Fibroblast of pulmonary artery (primary cell): ENCODE measurements at regions not wholly inside any gene's neighbourhood (a gene's known extent, or its start where the extent isn't known, plus 50 kb on each side); places are given as distances from the start of the nearest gene placed in this dataset.

ENCODE experiments used
- DNase-seq: peaks from one replicate; pipeline ENCODE4 v3.0.0-alpha.2; 2010; ENCODE audit warnings: low read depth
- H3K4me3 ChIP-seq: replicated peaks from 2 replicates; pipeline ENCODE4 v1.5.1; 2011; ENCODE audit warnings: low read depth, mild to moderate bottlenecking, control low read depth, low read length, moderate library complexity
- TF ChIP-seq, protein P1 (sequence below): IDR thresholded peaks from 2 replicates; pipeline ENCODE4 v1.5.1; 2011; ENCODE audit warnings: mild to moderate bottlenecking, control low read depth, low read length, inconsistent platforms; ENCODE audit errors: missing control alignments

DNA sequence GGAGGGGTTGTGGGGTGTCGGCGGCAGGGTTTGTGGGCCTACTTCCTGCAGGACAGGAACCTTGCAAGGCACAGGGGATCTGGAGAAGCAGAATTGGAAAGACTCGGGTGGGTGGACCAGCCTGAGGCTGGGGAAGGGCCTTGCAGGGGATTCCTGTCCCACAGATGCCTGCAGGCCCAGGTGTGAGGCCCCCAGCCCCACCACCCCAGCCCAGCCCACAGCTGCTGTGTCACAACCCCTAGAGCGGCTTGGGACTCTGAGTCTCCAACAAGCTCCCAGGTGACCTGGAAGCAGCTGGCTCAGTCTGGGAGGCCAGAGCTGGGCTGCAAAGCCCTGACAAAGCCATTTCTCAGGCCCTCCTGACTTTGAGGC is 93.1 kb downstream of the ZFP36L2 start:
- TF ChIP-seq, protein P1, sequence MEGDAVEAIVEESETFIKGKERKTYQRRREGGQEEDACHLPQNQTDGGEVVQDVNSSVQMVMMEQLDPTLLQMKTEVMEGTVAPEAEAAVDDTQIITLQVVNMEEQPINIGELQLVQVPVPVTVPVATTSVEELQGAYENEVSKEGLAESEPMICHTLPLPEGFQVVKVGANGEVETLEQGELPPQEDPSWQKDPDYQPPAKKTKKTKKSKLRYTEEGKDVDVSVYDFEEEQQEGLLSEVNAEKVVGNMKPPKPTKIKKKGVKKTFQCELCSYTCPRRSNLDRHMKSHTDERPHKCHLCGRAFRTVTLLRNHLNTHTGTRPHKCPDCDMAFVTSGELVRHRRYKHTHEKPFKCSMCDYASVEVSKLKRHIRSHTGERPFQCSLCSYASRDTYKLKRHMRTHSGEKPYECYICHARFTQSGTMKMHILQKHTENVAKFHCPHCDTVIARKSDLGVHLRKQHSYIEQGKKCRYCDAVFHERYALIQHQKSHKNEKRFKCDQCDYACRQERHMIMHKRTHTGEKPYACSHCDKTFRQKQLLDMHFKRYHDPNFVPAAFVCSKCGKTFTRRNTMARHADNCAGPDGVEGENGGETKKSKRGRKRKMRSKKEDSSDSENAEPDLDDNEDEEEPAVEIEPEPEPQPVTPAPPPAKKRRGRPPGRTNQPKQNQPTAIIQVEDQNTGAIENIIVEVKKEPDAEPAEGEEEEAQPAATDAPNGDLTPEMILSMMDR = no peak
- DNase-seq = no peak
- no peak overlapping the region for H3K4me3 ChIP-seq

GRCh38 chr2:43132683-43133301 is 93.6 kb downstream of the ZFP36L2 start:
- DNase-seq = no peak
- TF ChIP-seq, protein P1 = no peak
- no peak overlapping the region for H3K4me3 ChIP-seq

- no peak overlapping the region for H3K4me3 ChIP-seq
- no peak for DNase-seq
- TF ChIP-seq, protein P1 = no peak
These were observed 94.3 kb downstream of the ZFP36L2 start for GRCh38 chr2:43131890-43132682.

GRCh38 chr2:43131051-43131889 is 95.1 kb downstream of the ZFP36L2 start:
- TF ChIP-seq, protein P1 = peak; percentile 45
- DNase-seq = peak; percentile 87
- no peak overlapping the region for H3K4me3 ChIP-seq

DNA sequence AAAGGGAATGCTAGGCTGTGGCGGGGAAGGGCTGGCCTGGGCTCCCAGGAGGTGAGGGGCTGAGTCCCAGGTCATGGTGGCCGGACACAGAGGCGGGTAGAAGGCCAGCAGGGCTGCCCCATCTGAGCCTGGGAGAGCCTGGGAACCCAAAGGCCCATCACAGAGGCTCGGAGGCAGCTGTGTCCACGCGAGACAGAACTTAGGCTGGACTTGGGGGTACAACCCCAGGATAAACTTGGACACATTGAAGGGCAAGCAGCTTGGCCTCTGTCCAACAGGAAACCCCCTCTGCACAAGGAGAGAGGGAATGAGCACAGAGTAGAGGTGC is 95.9 kb downstream of the ZFP36L2 start:
- no peak overlapping the region for H3K4me3 ChIP-seq
- DNase-seq = no peak
- TF ChIP-seq, protein P1 = no peak

GRCh38 chr2:43129676-43130547 is 96.5 kb downstream of the ZFP36L2 start:
- H3K4me3 ChIP-seq = no peak overlapping the region
- DNase-seq = no peak
- TF ChIP-seq, protein P1 = no peak
